ENCODE measurements at regions not wholly inside any gene's neighbourhood (a gene's known extent, or its start where the extent isn't known, plus 50 kb on each side); places are given as distances from the start of the nearest gene placed in this dataset.

DNA sequence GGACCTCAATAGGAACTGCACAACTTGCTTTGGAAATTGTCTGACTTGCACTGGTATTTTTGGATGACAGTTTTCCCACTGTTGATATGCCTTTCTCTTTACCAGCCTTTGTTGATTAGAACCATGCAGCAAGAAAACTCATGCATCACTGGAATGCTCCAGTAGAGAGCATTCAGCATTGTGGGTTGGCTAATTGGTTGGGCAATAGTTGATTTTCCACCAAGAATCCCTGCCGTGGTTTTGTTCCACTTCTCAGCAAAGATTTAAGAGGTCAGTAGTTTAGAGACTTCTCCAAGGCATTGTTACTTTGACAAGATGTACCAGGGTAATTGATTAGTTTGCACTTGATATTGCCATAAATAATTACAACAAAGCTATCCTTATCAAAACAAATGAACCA lies 260.0 kb downstream of the DHX35 start:
- H3K27ac Mint-ChIP-seq, result no peak overlapping the region
- peaks cover 29% of the 10 kb centered on the region for H3K9me3 Mint-ChIP-seq
- no peaks in the 10 kb centered on the region for H3K36me3 Mint-ChIP-seq (ENCODE audit: low read depth)
- H3K27me3 Mint-ChIP-seq (ENCODE audit: insufficient read depth), result no peaks in the 10 kb centered on the region
- H3K4me3 Mint-ChIP-seq, result no peak overlapping the region
- TF ChIP-seq, protein P1, sequence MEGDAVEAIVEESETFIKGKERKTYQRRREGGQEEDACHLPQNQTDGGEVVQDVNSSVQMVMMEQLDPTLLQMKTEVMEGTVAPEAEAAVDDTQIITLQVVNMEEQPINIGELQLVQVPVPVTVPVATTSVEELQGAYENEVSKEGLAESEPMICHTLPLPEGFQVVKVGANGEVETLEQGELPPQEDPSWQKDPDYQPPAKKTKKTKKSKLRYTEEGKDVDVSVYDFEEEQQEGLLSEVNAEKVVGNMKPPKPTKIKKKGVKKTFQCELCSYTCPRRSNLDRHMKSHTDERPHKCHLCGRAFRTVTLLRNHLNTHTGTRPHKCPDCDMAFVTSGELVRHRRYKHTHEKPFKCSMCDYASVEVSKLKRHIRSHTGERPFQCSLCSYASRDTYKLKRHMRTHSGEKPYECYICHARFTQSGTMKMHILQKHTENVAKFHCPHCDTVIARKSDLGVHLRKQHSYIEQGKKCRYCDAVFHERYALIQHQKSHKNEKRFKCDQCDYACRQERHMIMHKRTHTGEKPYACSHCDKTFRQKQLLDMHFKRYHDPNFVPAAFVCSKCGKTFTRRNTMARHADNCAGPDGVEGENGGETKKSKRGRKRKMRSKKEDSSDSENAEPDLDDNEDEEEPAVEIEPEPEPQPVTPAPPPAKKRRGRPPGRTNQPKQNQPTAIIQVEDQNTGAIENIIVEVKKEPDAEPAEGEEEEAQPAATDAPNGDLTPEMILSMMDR (IDR thresholded peaks at IDR 0.05), result no peak
- no peak for DNase-seq
- H3K4me1 Mint-ChIP-seq (ENCODE audit: low read depth), result no peaks in the 10 kb centered on the region

GRCh38 chr20:39216195-39216594 lies 254.1 kb downstream of the DHX35 start:
- Mint-ChIP-seq H3K27me3 (ENCODE audit: insufficient read depth) (no peaks in the 10 kb centered on the region), H3K36me3 (ENCODE audit: low read depth) (no peaks in the 10 kb centered on the region; the same call in 1 of the 2 replicates), H3K4me3 (no peak overlapping the region), H3K4me1 (ENCODE audit: low read depth) (no peaks in the 10 kb centered on the region), H3K9me3 (peaks cover 23% of the 10 kb centered on the region), H3K27ac (no peak overlapping the region)
- TF ChIP-seq, protein P1 (IDR thresholded peaks at IDR 0.05), result no peak
- no peak for DNase-seq

DNA sequence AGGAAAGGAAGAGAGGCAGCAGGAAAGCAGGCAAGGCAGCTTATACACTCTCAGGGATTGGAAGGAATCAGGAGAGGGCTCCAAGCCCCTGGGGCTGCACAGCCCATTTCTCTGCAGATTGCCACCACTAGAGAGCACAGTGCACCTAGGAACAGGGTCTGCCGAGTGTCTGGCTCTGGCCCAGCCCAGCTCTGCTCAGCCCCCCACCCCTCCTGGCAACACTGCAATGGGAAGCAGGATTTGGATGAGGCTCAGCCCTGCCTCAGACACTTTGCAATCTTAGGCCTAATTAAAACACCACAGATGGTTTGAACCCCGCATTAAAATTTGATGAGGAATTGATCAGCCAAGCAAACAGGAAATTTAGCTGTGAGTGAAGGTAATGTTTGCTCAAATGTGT lies 252.7 kb downstream of the DHX35 start:
- TF ChIP-seq, protein P1 (IDR thresholded peaks at IDR 0.05), result no peak
- Mint-ChIP-seq H3K27ac (no peak overlapping the region), H3K27me3 (ENCODE audit: insufficient read depth) (no peaks in the 10 kb centered on the region), H3K4me1 (ENCODE audit: low read depth) (no peaks in the 10 kb centered on the region), H3K36me3 (ENCODE audit: low read depth) (no peaks in the 10 kb centered on the region; the same call in 1 of the 2 replicates), H3K4me3 (no peak overlapping the region), H3K9me3 (peaks cover 11% of the 10 kb centered on the region)
- DNase-seq, result no peak

- TF ChIP-seq, protein P1 (IDR thresholded peaks at IDR 0.05), result no peak
- DNase-seq, result no peak
- Mint-ChIP-seq H3K27ac (no peak overlapping the region), H3K4me1 (ENCODE audit: low read depth) (no peaks in the 10 kb centered on the region), H3K27me3 (ENCODE audit: insufficient read depth) (peaks cover 1% of the 10 kb centered on the region; the same call in 1 of the 2 replicates), H3K9me3 (peaks cover 14% of the 10 kb centered on the region), H3K36me3 (ENCODE audit: low read depth) (no peaks in the 10 kb centered on the region; the same call in 1 of the 2 replicates), H3K4me3 (no peak overlapping the region)
Observed at GRCh38 chr20:39213476-39214145, 251.5 kb downstream of the DHX35 start.

DNA sequence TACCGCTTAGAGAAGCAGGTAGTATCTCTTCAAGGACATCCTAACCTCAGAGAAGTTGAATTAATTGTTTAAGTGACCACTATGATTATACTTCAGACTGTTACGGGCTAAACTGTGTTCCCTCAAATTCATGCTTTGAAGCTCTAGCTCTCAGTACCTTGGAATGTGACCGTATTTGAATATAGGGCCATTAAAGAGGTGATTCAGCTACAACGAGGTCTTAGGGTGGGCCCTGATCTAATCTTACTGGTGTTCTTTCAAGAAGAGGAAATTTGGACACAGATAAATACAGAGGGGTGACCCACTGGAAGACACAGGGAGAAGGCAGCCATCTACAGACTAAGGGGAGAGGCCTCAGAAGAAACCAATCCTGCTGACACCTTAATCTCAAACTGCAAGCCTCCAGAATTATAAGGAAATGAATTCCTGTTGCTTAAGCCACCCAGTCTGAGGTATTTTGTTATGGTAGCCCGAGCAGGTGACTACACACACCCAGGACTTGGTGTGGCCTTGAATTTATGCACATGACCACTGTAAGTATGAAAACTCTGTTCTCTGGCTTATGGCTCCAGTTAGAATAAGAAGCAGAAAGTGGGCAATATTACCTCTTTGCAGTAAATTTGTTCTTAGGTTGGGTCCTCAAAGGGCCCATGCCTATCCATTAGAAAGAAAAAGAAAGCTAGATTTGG lies 249.1 kb downstream of the DHX35 start:
- Mint-ChIP-seq H3K9me3 (peaks cover 19% of the 10 kb centered on the region), H3K27me3 (ENCODE audit: insufficient read depth) (peaks cover 1% of the 10 kb centered on the region; the same call in 1 of the 2 replicates), H3K4me1 (ENCODE audit: low read depth) (no peaks in the 10 kb centered on the region), H3K4me3 (no peak overlapping the region), H3K36me3 (ENCODE audit: low read depth) (no peaks in the 10 kb centered on the region; the same call in 1 of the 2 replicates), H3K27ac (no peak overlapping the region)
- DNase-seq, result no peak
- TF ChIP-seq, protein P1 (IDR thresholded peaks at IDR 0.05), result no peak
